ENCODE measurements at regions not wholly inside any gene's neighbourhood (a gene's known extent, or its start where the extent isn't known, plus 50 kb on each side); places are given as distances from the start of the nearest gene placed in this dataset.

DNA sequence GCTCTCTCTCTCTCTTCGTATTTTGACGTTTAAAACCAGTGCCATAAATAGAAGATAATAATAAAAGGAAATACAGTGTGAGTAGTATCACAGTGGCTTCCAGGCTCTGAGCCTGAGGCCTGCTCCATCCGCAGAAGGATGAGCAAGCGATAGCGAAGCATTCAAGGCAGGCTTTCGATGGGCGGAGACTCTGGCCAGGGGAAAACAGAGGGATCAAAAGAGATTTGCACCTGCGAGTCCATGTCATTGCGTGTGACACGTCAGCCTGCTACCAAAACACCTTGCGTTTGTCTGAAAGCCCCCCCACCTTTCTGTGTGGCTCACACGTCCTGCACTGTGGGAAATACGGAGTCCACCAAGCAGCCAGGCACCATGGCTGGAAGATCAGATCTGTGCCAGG, 377.3 kb upstream of the SULF2 start:
- no peak for FAIRE-seq
- TF ChIP-seq PAX5 (IDR thresholded peaks at IDR 0.05; ENCODE audit: insufficient read depth, low read length, severe bottlenecking) (no peak), POLR2A (IDR thresholded peaks at IDR 0.05; ENCODE audit: low read depth, low read length) (no peak), POLR2AphosphoS5 (IDR thresholded peaks at IDR 0.05; ENCODE audit: low read depth, low read length) (no peak), TAF1 (IDR thresholded peaks at IDR 0.05; ENCODE audit: low read depth, low read length) (no peak), POU2F2 (IDR thresholded peaks at IDR 0.05; ENCODE audit: low read depth, low read length) (no peak), SPI1 (IDR thresholded peaks at IDR 0.05; ENCODE audit: low read depth, low read length) (no peak)
- DNase-seq (ENCODE audit: insufficient read length, low spot score), result no peak

DNA sequence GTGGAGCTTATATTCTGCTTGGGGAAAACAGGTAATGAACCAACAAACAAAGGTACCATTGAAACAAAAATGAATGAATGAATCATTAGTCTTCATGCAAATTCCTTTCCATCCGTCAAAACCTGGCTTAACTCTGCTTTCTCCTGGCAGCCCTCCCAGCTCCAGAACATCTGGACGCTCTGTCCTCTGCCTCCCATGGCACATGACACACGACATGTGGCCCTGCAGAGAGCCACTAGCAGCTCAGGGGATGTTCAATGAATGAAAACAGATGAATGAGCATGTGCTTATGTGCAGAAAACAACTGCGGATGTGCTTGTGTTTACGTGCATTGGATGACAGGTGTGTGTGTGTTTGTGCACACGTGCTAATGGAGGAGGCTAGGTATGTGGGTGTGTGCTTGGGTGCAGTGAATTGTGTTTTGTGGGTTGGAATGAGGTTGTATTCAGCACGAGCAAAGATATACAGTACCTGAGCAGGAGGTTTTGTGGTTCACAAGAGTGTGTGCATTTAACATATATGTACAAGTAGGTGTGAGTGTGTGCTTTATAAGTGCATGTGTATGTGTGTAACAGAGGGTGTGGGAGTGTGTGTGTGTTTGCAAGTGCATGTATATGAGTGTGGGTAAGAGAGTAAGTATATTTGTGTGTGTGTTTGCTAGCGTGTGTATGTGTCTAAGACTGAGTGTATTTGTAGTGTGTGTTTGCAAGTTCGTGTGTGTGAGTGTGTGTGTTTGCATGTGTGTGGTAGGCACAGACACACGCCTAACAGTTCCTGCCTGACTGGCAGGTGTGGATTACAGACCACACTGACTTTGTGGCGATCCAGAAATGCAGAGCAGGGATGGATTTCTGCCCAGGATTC, 374.1 kb upstream of the SULF2 start:
- FAIRE-seq, result no peak
- TF ChIP-seq PAX5 (IDR thresholded peaks at IDR 0.05; ENCODE audit: insufficient read depth, low read length, severe bottlenecking) (no peak), SPI1 (IDR thresholded peaks at IDR 0.05; ENCODE audit: low read depth, low read length) (no peak), POLR2A (IDR thresholded peaks at IDR 0.05; ENCODE audit: low read depth, low read length) (no peak), TAF1 (IDR thresholded peaks at IDR 0.05; ENCODE audit: low read depth, low read length) (no peak), POU2F2 (IDR thresholded peaks at IDR 0.05; ENCODE audit: low read depth, low read length) (no peak), POLR2AphosphoS5 (IDR thresholded peaks at IDR 0.05; ENCODE audit: low read depth, low read length) (no peak)
- DNase-seq (ENCODE audit: insufficient read length, low spot score), result no peak

DNA sequence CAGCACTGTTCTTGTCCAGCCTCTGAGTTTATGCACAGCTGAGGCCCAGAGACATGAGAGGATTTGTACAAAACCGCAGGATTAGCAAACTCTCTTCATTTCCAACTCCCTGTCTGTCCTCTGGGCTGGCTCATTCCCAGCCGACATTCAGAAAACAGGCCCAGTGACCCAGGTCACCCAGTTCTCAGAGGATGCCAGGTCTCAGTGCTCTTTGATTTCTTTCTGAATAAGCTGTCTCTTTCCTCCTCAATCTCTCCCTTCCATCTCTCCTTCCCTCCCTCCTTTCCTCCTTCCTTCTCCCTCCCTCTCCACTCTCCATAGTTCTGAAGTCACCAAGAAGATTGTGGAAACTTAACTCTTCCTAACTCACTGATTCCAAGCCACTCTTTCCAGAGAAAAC, 372.7 kb upstream of the SULF2 start:
- DNase-seq (ENCODE audit: insufficient read length, low spot score) (no peak), FAIRE-seq (no peak)
- TF ChIP-seq POLR2AphosphoS5 (IDR thresholded peaks at IDR 0.05; ENCODE audit: low read depth, low read length) (no peak), SPI1 (IDR thresholded peaks at IDR 0.05; ENCODE audit: low read depth, low read length) (no peak), POLR2A (IDR thresholded peaks at IDR 0.05; ENCODE audit: low read depth, low read length) (no peak), TAF1 (IDR thresholded peaks at IDR 0.05; ENCODE audit: low read depth, low read length) (no peak), PAX5 (IDR thresholded peaks at IDR 0.05; ENCODE audit: insufficient read depth, low read length, severe bottlenecking) (no peak), POU2F2 (IDR thresholded peaks at IDR 0.05; ENCODE audit: low read depth, low read length) (no peak)

DNA sequence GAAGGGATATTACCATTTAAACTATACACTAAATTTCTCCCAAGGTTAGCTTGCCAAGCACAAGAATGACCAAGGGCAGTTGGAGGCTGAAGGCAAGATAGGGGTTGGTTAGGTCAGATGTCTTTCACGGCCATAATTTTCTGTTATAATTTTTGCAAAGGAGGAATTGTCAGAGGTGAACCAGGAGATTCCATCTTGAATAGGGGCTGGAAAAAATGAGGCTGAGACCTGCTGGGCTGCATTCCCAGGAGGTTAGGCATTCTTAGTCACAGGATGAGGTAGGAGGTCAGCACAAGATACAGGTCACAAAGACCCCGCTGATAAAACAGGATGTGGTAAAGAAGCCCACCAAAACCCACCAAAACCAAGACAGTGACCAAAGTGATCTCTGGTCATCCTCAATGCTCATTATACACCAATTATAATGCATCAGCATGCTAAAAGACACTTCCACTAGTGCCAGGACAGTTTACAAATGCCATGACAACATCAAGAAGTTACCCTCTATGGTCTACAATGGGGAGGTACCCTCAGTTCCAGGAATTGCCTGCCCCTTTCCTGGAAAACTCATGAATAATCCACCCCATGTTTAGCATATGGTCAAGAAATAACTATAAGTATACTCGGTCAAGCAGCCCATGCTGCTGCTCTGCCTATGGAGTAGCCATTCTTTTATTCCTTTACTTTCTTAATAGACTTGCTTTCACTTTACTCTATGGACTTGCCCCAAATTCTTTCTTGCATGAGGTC, 371.8 kb upstream of the SULF2 start:
- DNase-seq (ENCODE audit: insufficient read length, low spot score) (no peak), FAIRE-seq (no peak)
- no peak for TF ChIP-seq POU2F2 (IDR thresholded peaks at IDR 0.05; ENCODE audit: low read depth, low read length)
- no peak for TF ChIP-seq POLR2A (IDR thresholded peaks at IDR 0.05; ENCODE audit: low read depth, low read length)
- TF ChIP-seq POLR2AphosphoS5 (IDR thresholded peaks at IDR 0.05; ENCODE audit: low read depth, low read length), result no peak
- no peak for TF ChIP-seq SPI1 (IDR thresholded peaks at IDR 0.05; ENCODE audit: low read depth, low read length)
- no peak for TF ChIP-seq PAX5 (IDR thresholded peaks at IDR 0.05; ENCODE audit: insufficient read depth, low read length, severe bottlenecking)
- TF ChIP-seq TAF1 (IDR thresholded peaks at IDR 0.05; ENCODE audit: low read depth, low read length), result no peak

DNA sequence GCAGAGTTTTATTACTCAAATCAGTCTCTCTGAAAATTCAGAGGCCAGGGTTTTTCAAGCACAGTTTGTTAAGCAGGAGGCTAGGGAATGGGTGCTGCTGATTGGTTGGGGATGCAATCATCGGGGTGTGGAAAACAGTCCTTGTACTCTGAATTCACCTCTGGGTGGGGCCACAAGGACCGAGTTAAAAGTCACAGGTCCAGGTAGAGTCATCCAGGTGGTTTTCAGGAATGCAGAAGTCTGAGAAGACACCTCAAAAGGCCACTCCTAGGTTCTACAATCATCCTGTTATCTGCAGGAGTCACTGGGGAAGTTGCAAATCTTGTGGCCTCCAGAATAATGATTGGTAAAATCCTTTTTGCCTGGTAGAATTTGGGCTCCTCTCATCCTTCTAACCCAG, 371.2 kb upstream of the SULF2 start:
- DNase-seq (ENCODE audit: insufficient read length, low spot score) (no peak), FAIRE-seq (no peak)
- TF ChIP-seq POLR2AphosphoS5 (IDR thresholded peaks at IDR 0.05; ENCODE audit: low read depth, low read length) (no peak), POU2F2 (IDR thresholded peaks at IDR 0.05; ENCODE audit: low read depth, low read length) (no peak), POLR2A (IDR thresholded peaks at IDR 0.05; ENCODE audit: low read depth, low read length) (no peak), SPI1 (IDR thresholded peaks at IDR 0.05; ENCODE audit: low read depth, low read length) (no peak), PAX5 (IDR thresholded peaks at IDR 0.05; ENCODE audit: insufficient read depth, low read length, severe bottlenecking) (no peak)

DNA sequence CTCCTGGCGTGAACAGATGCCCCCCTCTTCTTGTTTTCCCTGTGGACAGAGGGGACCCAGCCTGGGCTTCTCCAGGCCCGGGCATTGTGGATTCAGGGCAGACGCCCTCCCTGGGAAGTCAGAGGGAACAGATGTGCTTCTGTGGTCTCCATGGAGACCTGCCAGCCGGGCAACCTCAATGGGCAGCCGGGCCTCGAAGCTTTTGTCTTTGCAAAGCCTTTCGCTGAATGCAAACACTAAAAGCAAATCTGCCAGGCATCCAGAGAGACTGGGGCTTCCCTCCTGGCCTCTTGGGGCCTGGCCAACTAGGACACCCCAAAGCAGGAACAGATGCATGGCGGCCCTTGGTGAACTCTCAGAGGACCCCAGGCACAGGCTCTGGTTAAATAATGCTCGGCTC, 370.0 kb upstream of the SULF2 start:
- TF ChIP-seq PAX5 (IDR thresholded peaks at IDR 0.05; ENCODE audit: insufficient read depth, low read length, severe bottlenecking), result no peak
- no peak for TF ChIP-seq POU2F2 (IDR thresholded peaks at IDR 0.05; ENCODE audit: low read depth, low read length)
- TF ChIP-seq SPI1 (IDR thresholded peaks at IDR 0.05; ENCODE audit: low read depth, low read length), result no peak
- TF ChIP-seq TAF1 (IDR thresholded peaks at IDR 0.05; ENCODE audit: low read depth, low read length), result no peak
- TF ChIP-seq POLR2AphosphoS5 (IDR thresholded peaks at IDR 0.05; ENCODE audit: low read depth, low read length), result no peak
- no peak for TF ChIP-seq POLR2A (IDR thresholded peaks at IDR 0.05; ENCODE audit: low read depth, low read length)
- FAIRE-seq (no peak), DNase-seq (ENCODE audit: insufficient read length, low spot score) (no peak)

DNA sequence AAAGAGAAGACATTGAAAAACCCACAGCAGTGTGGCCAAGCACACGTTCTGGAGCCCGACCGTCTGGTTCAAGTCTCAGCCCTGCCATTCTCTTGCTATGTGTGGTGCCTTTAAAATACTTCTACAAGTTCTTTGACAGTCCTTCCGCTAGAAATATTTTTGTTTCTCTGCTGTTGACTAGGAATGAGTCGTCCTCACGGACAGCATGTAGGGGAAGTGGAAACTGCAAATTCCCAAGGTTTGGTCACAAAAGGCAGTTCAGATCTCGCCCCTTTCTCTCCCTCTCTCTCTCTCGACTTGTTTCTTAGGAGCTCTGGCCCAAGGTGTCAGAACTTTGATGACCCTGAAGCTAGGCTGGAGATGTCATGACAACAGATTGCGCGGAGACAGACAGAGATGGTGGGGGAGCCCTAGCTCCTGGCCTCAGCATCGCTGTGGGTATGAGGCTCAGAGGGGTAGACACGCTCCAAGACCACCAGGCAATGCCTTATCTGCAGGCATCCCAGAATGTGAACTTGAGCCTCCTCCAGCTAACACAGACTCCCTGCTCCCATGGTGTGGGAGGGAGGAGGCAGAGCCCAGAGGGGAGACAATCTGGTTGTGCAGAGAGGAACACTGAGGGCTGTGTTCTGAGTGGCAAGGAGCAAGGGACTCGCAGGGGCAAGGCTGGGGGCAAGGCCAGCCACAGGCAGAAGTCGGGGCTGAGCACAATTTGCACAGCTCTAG, 368.9 kb upstream of the SULF2 start:
- no peak for FAIRE-seq
- DNase-seq (ENCODE audit: insufficient read length, low spot score), result no peak
- no peak for TF ChIP-seq POLR2A (IDR thresholded peaks at IDR 0.05; ENCODE audit: low read depth, low read length)
- no peak for TF ChIP-seq SPI1 (IDR thresholded peaks at IDR 0.05; ENCODE audit: low read depth, low read length)
- TF ChIP-seq PAX5 (IDR thresholded peaks at IDR 0.05; ENCODE audit: insufficient read depth, low read length, severe bottlenecking), result no peak
- TF ChIP-seq POU2F2 (IDR thresholded peaks at IDR 0.05; ENCODE audit: low read depth, low read length), result no peak
- TF ChIP-seq TAF1 (IDR thresholded peaks at IDR 0.05; ENCODE audit: low read depth, low read length), result no peak
- TF ChIP-seq POLR2AphosphoS5 (IDR thresholded peaks at IDR 0.05; ENCODE audit: low read depth, low read length), result no peak

DNA sequence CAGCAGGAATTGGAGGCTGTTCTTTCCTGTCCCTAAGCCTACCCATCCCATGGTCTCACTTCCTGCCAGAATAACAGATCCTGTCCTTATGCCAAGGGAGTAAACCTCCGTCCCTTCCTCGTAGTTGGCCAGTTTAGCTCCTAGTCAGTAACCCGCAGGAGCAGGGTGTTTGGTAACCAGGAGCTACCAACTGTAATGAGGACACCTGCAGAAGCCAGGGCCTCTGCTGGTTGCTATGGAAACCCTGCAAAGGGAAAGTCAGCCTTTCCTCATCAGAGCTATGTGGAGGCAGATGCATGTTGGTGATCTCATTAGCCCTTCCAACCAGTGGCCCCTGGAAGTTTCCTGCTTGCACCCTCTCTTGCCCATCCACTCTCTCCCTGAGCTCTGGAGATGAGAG, 368.2 kb upstream of the SULF2 start:
- DNase-seq (ENCODE audit: insufficient read length, low spot score) (no peak), FAIRE-seq (no peak)
- no peak for TF ChIP-seq PAX5 (IDR thresholded peaks at IDR 0.05; ENCODE audit: insufficient read depth, low read length, severe bottlenecking)

DNA sequence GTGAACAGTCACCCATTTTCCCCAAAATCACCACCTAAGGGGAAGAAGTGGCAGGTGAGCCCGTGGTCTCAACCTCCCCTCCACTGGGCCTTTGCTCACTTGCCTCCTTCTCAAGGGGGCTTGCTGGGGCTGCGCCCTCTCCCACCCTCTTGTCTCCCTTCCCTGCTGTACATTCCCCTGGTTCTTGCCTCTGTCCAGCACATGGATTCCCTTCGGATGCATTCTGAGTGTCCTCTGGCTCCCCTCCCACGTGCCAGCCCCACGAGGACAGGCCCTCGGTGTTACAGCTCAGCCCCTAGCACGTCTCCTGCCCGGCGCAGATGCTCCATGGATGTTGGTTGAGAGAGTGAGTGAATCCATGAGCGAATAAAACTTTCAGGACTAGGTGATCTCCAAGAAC, 367.8 kb upstream of the SULF2 start:
- no peak for DNase-seq (ENCODE audit: insufficient read length, low spot score)
- TF ChIP-seq TAF1 (IDR thresholded peaks at IDR 0.05; ENCODE audit: low read depth, low read length), result no peak
- no peak for TF ChIP-seq POLR2AphosphoS5 (IDR thresholded peaks at IDR 0.05; ENCODE audit: low read depth, low read length)
- TF ChIP-seq POU2F2 (IDR thresholded peaks at IDR 0.05; ENCODE audit: low read depth, low read length), result no peak
- TF ChIP-seq SPI1 (IDR thresholded peaks at IDR 0.05; ENCODE audit: low read depth, low read length), result no peak
- no peak for TF ChIP-seq POLR2A (IDR thresholded peaks at IDR 0.05; ENCODE audit: low read depth, low read length)
- no peak for TF ChIP-seq PAX5 (IDR thresholded peaks at IDR 0.05; ENCODE audit: insufficient read depth, low read length, severe bottlenecking)
- FAIRE-seq, result no peak
